OCI-LY3 (cell line): ENCODE measurements at regions not wholly inside any gene's neighbourhood (a gene's known extent, or its start where the extent isn't known, plus 50 kb on each side); places are given as distances from the start of the nearest gene placed in this dataset.

Source experiments
- H2AFZ ChIP-seq: fragments of 200-600, 300-600 bp; shearing (Covaris generic); 2 replicates; pipeline ENCODE4 v1.6.0; 2014; ENCODE audit warnings: antibody characterized with exemption, low read depth, low read length
- H3K27ac ChIP-seq: fragments of 200-600, 300-600 bp; sonication (generic); 2 replicates; pipeline ENCODE4 v1.5.1; 2014; ENCODE audit warnings: mild to moderate bottlenecking, low read length, moderate library complexity, mixed read lengths
- H3K27me3 ChIP-seq: fragments of 200-600, 300-600 bp; sonication (generic); 2 replicates; pipeline ENCODE4 v1.6.1; 2014; ENCODE audit warnings: low read depth, low read length, mixed read lengths
- H3K36me3 ChIP-seq: fragments of 200-600, 300-600 bp; sonication (generic); replicated peaks from 2 replicates; pipeline ENCODE3; 2014; ENCODE audit warnings: low read depth, low read length, mixed read lengths
- H3K4me1 ChIP-seq: fragments of 300-600, 200-600 bp; sonication (generic); 2 replicates; pipeline ENCODE4 v1.6.1; 2014; ENCODE audit warnings: low read length, mixed read lengths
- H3K4me2 ChIP-seq: fragments of 200-600, 300-600 bp; sonication (generic); 2 replicates; pipeline ENCODE4 v1.6.1; 2014; ENCODE audit warnings: low read length, mixed read lengths
- H3K4me3 ChIP-seq: fragments of 300-600, 200-600 bp; sonication (generic); 2 replicates; pipeline ENCODE4 v1.5.1; 2014; ENCODE audit warnings: antibody characterized with exemption, mild to moderate bottlenecking, low read length, moderate library complexity
- H3K79me2 ChIP-seq: fragments of 300-600, 200-600 bp; shearing (Covaris generic); 2 replicates; pipeline ENCODE4 v1.6.1; 2014; ENCODE audit warnings: mild to moderate bottlenecking, low read length, mixed read lengths
- H3K9ac ChIP-seq: fragments of 300-600, 200-600 bp; shearing (Covaris generic); 2 replicates; pipeline ENCODE4 v1.6.0; 2014; ENCODE audit warnings: mild to moderate bottlenecking, low read length, moderate library complexity
- H3K9me3 ChIP-seq: fragments of 200-600, 300-600 bp; shearing (Covaris generic); 2 replicates; pipeline ENCODE4 v1.6.1; 2014; ENCODE audit warnings: low read length, mixed read lengths; ENCODE audit not compliant: insufficient read depth
- H4K20me1 ChIP-seq: fragments of 200-600, 300-600 bp; sonication (generic); 2 replicates; pipeline ENCODE4 v1.6.1; 2016; ENCODE audit warnings: low read length, mixed read lengths; ENCODE audit not compliant: insufficient read depth
- EZH2phosphoT487 ChIP-seq: fragments of 200-600 bp; shearing (Covaris generic); IDR thresholded peaks from 2 replicates; pipeline ENCODE4 v1.6.1; 2018; ENCODE audit warnings: antibody characterized with exemption, mixed run types, low read depth
- TF ChIP-seq, protein P1 (sequence below): fragments of 200-600, 300-600 bp; sonication (generic); IDR thresholded peaks from 2 replicates; pipeline ENCODE4 v1.5.1; 2014; ENCODE audit warnings: antibody characterized with exemption, low read length, low read depth

DNA sequence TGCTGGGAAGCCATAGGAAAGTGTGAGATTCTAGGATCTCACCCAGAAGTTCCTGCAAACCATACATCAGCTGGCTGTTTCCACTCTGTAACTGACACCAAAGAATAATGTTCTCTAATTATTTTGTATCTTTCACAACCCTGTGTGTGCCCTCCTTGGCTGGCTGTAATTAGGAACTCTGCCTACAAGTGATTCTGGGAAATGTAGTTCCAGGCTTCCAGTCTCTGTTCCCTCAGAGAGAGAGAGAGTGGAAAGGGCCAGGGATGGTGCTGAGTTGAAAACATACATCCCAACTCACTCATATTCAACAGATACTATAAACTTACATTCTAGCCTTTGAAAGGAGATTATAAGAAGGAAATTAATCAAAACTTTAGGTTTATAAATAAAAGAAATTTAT, 57.5 kb upstream of the C1QTNF7 start:
- no peaks in the 10 kb centered on the region for H4K20me1 ChIP-seq
- H3K9me3 ChIP-seq = no peaks in the 10 kb centered on the region
- no peak overlapping the region for H3K4me3 ChIP-seq
- no peak overlapping the region for H3K9ac ChIP-seq
- H3K79me2 ChIP-seq = no peaks in the 10 kb centered on the region
- no peaks in the 10 kb centered on the region for H3K4me1 ChIP-seq
- no peak overlapping the region for H3K27ac ChIP-seq
- no peak overlapping the region for H3K4me2 ChIP-seq
- TF ChIP-seq, protein P1, sequence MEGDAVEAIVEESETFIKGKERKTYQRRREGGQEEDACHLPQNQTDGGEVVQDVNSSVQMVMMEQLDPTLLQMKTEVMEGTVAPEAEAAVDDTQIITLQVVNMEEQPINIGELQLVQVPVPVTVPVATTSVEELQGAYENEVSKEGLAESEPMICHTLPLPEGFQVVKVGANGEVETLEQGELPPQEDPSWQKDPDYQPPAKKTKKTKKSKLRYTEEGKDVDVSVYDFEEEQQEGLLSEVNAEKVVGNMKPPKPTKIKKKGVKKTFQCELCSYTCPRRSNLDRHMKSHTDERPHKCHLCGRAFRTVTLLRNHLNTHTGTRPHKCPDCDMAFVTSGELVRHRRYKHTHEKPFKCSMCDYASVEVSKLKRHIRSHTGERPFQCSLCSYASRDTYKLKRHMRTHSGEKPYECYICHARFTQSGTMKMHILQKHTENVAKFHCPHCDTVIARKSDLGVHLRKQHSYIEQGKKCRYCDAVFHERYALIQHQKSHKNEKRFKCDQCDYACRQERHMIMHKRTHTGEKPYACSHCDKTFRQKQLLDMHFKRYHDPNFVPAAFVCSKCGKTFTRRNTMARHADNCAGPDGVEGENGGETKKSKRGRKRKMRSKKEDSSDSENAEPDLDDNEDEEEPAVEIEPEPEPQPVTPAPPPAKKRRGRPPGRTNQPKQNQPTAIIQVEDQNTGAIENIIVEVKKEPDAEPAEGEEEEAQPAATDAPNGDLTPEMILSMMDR = no peak
- TF ChIP-seq EZH2phosphoT487 = no peak
- no peak overlapping the region for H2AFZ ChIP-seq
- no peaks in the 10 kb centered on the region for H3K27me3 ChIP-seq
- H3K36me3 ChIP-seq = no peaks in the 10 kb centered on the region

DNA sequence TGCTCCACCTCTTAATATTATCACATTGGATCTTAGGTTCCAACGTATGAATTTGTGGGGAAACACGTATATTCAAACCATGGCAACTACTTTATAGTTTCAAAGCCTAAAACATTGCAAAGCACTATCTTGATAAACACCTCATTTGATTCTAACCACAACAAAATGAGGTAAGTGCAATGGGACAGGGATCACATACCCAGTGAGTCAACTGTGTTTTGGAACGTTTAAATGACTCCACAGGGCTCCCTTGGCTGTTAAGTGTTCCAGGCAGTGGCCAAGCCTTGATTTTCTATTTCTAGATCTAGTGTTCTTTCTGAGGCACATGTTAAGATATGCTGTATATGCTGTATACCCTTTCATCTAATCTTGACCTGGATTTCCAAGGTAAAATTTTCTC, 54.5 kb upstream of the C1QTNF7 start:
- no peaks in the 10 kb centered on the region for H4K20me1 ChIP-seq
- H3K9ac ChIP-seq = no peak overlapping the region
- no peak overlapping the region for H3K27ac ChIP-seq
- no peaks in the 10 kb centered on the region for H3K9me3 ChIP-seq
- no peak overlapping the region for H3K4me2 ChIP-seq
- H2AFZ ChIP-seq = no peak overlapping the region
- H3K36me3 ChIP-seq = no peaks in the 10 kb centered on the region
- H3K27me3 ChIP-seq = no peaks in the 10 kb centered on the region
- no peaks in the 10 kb centered on the region for H3K79me2 ChIP-seq
- H3K4me3 ChIP-seq = no peak overlapping the region
- TF ChIP-seq, protein P1 = no peak
- TF ChIP-seq EZH2phosphoT487 = no peak
- peaks cover 9% of the 10 kb centered on the region for H3K4me1 ChIP-seq

DNA sequence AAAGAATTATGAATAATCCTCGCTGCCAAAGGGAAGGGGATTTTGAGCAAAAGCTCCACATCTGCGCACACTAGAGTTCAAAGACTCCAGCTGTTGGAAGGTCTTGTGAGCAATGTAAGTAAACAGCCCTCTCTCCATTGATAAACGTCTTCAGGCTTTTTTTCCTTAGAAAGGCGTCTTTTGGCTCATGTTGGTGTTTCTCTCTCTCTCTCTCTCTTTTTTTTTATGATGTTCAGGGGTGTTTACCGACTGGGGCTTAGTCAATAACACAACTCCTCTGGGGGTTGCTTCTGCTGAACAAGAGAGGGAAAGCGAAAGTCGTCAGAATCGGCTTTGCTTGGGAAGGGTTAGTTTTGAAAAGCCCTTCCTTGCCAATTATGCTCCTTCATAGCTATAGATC, 53.2 kb upstream of the C1QTNF7 start:
- Histone ChIP-seq H3K27me3 (no peaks in the 10 kb centered on the region), H4K20me1 (no peaks in the 10 kb centered on the region), H3K9ac (no peak overlapping the region), H3K4me1 (peaks cover 9% of the 10 kb centered on the region), H2AFZ (no peak overlapping the region), H3K79me2 (no peaks in the 10 kb centered on the region), H3K27ac (no peak overlapping the region), H3K4me3 (no peak overlapping the region), H3K4me2 (no peak overlapping the region), H3K36me3 (no peaks in the 10 kb centered on the region), H3K9me3 (no peaks in the 10 kb centered on the region)
- TF ChIP-seq EZH2phosphoT487 = no peak
- TF ChIP-seq, protein P1 = no peak

DNA sequence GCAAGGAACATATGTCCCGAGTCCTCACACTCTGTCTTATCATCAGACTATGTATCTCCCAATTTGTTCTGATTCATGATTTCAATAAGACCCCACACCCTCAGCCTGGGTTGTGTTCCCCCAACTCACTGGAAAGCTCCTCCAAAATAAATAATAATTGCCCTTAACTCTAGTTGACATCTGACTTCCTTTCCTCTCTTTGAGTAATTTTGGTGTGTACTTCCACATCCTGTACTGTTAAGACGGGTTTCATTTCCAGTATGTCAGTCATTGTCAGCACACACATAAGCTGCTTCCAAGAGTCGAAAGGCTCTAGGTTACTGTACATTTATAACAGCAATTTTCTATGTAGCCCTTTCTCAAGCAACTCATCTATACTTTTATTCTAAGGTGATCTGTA, 52.2 kb upstream of the C1QTNF7 start:
- H3K4me2 ChIP-seq = peak overlapping the region; percentile 6; the same call in 1 of the 2 replicates
- H4K20me1 ChIP-seq = no peaks in the 10 kb centered on the region
- H3K4me3 ChIP-seq = no peak overlapping the region
- H3K36me3 ChIP-seq = no peaks in the 10 kb centered on the region
- H3K9ac ChIP-seq = no peak overlapping the region
- H2AFZ ChIP-seq = no peak overlapping the region
- H3K27me3 ChIP-seq = no peaks in the 10 kb centered on the region
- no peak overlapping the region for H3K27ac ChIP-seq
- TF ChIP-seq, protein P1 = no peak
- no peak for TF ChIP-seq EZH2phosphoT487
- H3K79me2 ChIP-seq = no peaks in the 10 kb centered on the region
- no peaks in the 10 kb centered on the region for H3K9me3 ChIP-seq
- H3K4me1 ChIP-seq = peaks cover 9% of the 10 kb centered on the region
